Esophagus muscularis mucosa (tissue), 4 donors: ENCODE measurements at regions not wholly inside any gene's neighbourhood (a gene's known extent, or its start where the extent isn't known, plus 50 kb on each side); places are given as distances from the start of the nearest gene placed in this dataset.
"Not testable (repeated sequence)": the region's sequence is repeated elsewhere in the genome, so short reads cannot be mapped to it uniquely, and the experiment has no call there.

ENCODE experiments used
- DNase-seq: peaks from one replicate; pipeline ENCODE4 v3.0.0-alpha.2; 2017; ENCODE audit errors: extremely low spot score
- H3K27ac ChIP-seq, 4 donors: fragments of 200-600 bp; sonication (generic); replicated peaks in 1 of 4; 1 replicate in 3 of 4; 2 replicates in 1 of 4; pipeline ENCODE4 v1.5.1; 2016 to 2019; ENCODE audit warnings: mild to moderate bottlenecking in 1 of 4
- H3K27me3 ChIP-seq, 4 donors: fragments of 200-600 bp; sonication (generic); one replicate each; pipeline versions ENCODE4 v1.5.1 to v1.6.0; 2016 to 2019
- H3K36me3 ChIP-seq, 4 donors: fragments of 200-600 bp; sonication (generic); one replicate each; pipeline ENCODE4 v1.5.1; 2016 to 2019
- H3K4me1 ChIP-seq, 4 donors: fragments of 200-600 bp; sonication (generic); one replicate each; pipeline ENCODE4 v1.5.1; 2016 to 2019
- H3K4me3 ChIP-seq, 4 donors: fragments of 200-600 bp; sonication (generic); 1 replicate in 2 of 4; 2 replicates in 2 of 4; pipeline ENCODE4 v1.5.1; 2016 to 2019; ENCODE audit warnings: mild to moderate bottlenecking in 4 of 4, moderate library complexity in 1 of 4
- H3K9me3 ChIP-seq, 4 donors: fragments of 200-600 bp; sonication (generic); 1 replicate in 3 of 4; 2 replicates in 1 of 4; pipeline ENCODE4 v1.5.1; 2016 to 2019
- POLR2AphosphoS5 ChIP-seq, 2 donors: sonication (generic); formaldehyde crosslinking; IDR thresholded peaks; one replicate each; pipeline ENCODE4 v1.6.1; 2017; ENCODE audit warnings: antibody characterized with exemption in 2 of 2
- WGBS: methylation state at CpG from one replicate; pipeline ENCODE4 v1.1.5; 2018; 5-methylcytosine and 5-hydroxymethylcytosine counted together
- intact Hi-C: fragments of 100-400 bp; cut with DNase I; formaldehyde crosslinking; loops from one replicate; pipeline ENCODE4 v1.15.1; 2023
- small RNA-seq, 3 donors: library from RNA; depleted of rRNA; stranded (forward); fragments of <200 nt; gene quantifications; one replicate each; pipeline ENCODE3, GENCODE V24; 2016

DNA sequence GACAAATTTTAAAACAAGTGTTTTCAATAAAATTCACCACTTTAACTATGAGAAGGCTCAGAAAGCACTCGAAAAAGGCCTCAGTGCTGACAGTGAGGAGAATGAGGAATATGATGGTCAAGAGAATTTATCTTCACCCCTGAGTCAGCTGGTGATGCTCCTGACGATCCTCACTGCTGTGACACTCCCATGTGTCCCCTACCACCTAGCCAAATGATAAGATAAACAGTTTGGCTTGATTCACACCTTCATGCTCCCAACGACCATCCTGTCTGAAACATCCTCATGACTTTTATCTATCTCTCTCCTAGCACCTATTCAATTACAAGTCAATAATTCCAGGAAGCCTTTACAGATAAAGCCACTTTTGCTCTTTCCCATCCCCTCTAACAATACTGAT lies 66.0 kb upstream of the PDPR start:
- H3K27ac ChIP-seq, intact Hi-C loops, H3K27me3 ChIP-seq, DNase-seq, H3K4me1 ChIP-seq, H3K36me3 ChIP-seq, H3K4me3 ChIP-seq, H3K9me3 ChIP-seq: not testable (repeated sequence)
- 87% methylated on average over 3 of the region's 3 CpGs for WGBS

DNA sequence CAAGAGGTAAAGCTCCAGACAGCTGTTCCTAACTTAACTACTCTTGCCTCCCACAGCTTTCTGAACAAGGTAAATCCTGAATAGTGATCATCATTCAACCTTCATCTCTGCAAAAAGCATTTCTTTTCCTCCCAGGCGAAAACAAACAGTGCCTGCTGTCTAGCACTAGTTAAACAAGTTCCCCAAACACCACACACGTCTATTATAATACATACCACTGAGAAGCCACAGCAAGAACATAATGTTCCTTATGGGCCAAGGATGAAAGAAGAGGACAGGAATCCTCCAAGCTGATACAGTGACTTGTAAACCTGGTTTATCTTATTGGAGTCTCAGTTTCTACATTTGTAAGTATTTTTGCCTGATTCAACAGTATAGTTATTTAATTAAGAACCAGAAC lies 56.1 kb upstream of the PDPR start:
- H3K36me3 ChIP-seq, DNase-seq, H3K9me3 ChIP-seq, H3K27me3 ChIP-seq, intact Hi-C loops, H3K4me3 ChIP-seq: not testable (repeated sequence)
- Histone ChIP-seq H3K4me1 (peaks cover 0 to 26% (median 18%) of the 10 kb centered on the region in 4 donors), H3K27ac (peak overlapping the region; percentile 45 to 70 (median 58))
- 25% methylated on average over 1 of the region's 2 CpGs for WGBS
- peak in 1 of 2 donors; percentile 17 for TF ChIP-seq POLR2AphosphoS5 (IDR thresholded peaks at IDR 0.05)

DNA sequence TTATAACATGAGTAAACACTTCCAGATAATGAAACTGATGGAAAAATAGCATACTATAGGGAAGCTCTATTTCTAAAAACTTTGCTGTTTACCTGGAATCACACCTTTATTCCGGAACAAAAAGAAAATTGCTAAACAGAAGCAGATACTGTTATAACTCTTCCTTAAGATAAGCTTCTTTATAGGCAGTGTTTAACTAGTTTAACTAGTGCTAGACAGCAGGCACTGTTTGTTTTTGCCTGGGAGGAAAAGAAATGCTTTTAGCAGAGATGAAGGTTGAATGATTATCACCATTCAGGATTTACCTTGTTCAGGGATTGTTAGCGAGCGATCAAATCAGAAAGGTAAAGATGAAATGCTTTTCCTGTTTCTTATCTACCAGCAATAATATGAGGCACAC lies 54.7 kb upstream of the PDPR start:
- H3K9me3 ChIP-seq, H3K27me3 ChIP-seq, H3K36me3 ChIP-seq, H3K27ac ChIP-seq, intact Hi-C loops, H3K4me3 ChIP-seq, DNase-seq: not testable (repeated sequence)
- WGBS = 96% methylated on average over 3 of the region's 3 CpGs
- H3K4me1 ChIP-seq = peaks cover 3 to 37% (median 28%) of the 10 kb centered on the region in 4 donors

DNA sequence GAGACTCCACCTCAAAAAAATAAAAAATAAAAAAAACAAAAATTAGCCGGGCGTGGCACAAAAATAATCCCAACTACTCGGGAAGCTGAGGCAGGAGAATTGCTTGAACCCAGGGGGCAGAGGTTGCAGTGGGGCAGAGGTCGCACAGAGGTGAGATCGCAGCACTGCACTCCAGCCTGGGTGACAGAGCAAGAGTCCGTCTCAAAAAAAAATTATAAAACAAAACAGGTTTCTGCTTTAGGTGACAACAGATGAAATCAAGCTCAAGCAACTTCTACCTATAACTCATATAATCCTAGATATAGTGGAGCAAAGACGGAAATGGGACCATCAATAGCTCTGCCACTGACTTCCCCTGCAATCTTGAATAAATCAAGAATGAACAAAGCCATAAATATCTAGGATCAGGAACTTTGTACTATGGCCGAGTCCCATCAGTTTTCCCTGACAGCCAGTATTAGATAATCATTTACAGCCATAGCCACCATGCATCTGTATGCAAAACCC lies 53.6 kb upstream of the PDPR start:
- 88% methylated on average over 8 of the region's 8 CpGs for WGBS
- intact Hi-C loops, H3K4me3 ChIP-seq, H3K27ac ChIP-seq, H3K27me3 ChIP-seq, H3K36me3 ChIP-seq, DNase-seq, H3K9me3 ChIP-seq: not testable (repeated sequence)
- peaks cover 3 to 41% (median 34%) of the 10 kb centered on the region in 4 donors for H3K4me1 ChIP-seq

DNA sequence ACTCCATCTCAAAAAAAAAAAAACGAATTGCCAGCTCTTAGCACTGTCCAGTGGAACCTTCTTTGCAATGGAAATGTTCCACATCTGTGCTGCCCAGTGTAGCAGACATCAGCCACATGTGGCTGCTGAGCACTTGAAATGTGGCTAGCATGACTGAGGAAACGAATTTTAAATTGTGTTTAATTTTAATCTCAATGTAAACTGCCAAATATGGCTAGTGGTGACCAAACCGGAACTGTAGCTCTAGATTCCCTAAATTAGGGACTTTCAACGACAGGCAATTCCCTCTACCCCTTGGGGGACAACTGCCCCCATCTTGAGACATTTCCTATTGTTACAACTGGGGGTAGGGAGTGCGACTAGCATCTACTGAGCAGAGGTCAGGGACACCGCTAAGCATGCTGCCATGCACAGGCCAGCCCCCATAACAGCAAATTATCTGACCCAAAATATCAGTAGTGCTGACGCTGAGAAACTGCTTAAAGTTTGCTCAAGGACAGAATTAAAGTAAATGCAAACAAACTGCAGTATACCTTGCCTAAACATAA lies 52.4 kb upstream of the PDPR start:
- H3K4me1 ChIP-seq = peaks cover 3 to 46% (median 38%) of the 10 kb centered on the region in 4 donors
- DNase-seq, H3K9me3 ChIP-seq, H3K4me3 ChIP-seq, H3K36me3 ChIP-seq, intact Hi-C loops, H3K27me3 ChIP-seq, H3K27ac ChIP-seq: not testable (repeated sequence)
- WGBS = 83% methylated on average over 6 of the region's 7 CpGs

DNA sequence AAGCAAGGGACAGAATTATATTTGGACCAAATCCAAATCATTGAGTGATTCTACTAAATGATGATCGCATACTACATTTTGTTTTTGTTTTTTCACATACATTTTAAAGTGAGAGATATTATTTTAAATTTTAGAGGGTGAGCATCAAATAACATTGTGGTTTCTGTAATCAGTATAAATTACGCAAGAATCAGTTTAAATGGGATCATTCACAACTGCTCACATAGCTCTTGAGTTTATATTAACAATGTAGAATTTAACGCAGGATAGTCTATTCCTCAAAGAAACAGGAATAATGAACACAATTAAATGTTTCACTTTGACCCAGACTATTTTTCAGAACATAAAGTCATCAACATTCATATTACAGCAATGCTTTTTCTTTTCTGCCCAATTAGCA lies 51.2 kb upstream of the PDPR start:
- H3K9me3 ChIP-seq, H3K27ac ChIP-seq, DNase-seq, H3K36me3 ChIP-seq, H3K4me3 ChIP-seq, H3K27me3 ChIP-seq, intact Hi-C loops: not testable (repeated sequence)
- whole genome bisulfite sequencing = 93% methylated on average over 3 of the region's 3 CpGs
- H3K4me1 ChIP-seq = peaks cover 3 to 42% (median 33%) of the 10 kb centered on the region in 4 donors

Small RNAs in the stretch of these regions (small RNA-seq; reads per million reads assigned to genes)
- 0 reads per million in 3 donors for gene MIR1972-2
